AG04450 (cell line): ENCODE measurements at regions not wholly inside any gene's neighbourhood (a gene's known extent, or its start where the extent isn't known, plus 50 kb on each side); places are given as distances from the start of the nearest gene placed in this dataset.

Source experiments
- CTCF ChIA-PET: fragments of 300-600, 350-600 bp; formaldehyde crosslinking; extraction: SDS; loops from one replicate; lab custom pipeline; 2022; ENCODE audit warnings: antibody characterized with exemption, inconsistent platforms; lab: Charles Lee
- POLR2A ChIA-PET: fragments of 350-600 bp; formaldehyde crosslinking; extraction: SDS; loops from one replicate; lab custom pipeline; 2021; ENCODE audit warnings: antibody characterized with exemption, inconsistent platforms; lab: Yijun Ruan, JAX
- DNase-seq: peaks from one replicate; pipeline ENCODE4 v3.0.0-alpha.2; 2011; ENCODE audit warnings: low read depth, low spot score
- H3K27ac ChIP-seq: one replicate; pipeline ENCODE4 v1.5.1; 2012; ENCODE audit warnings: low read depth, low read length, control low read depth
- H3K27me3 ChIP-seq: one replicate; pipeline ENCODE4 v1.6.0; 2012; ENCODE audit warnings: low read length; ENCODE audit not compliant: control insufficient read depth, insufficient read depth
- H3K4me3 ChIP-seq: 2 replicates; pipeline ENCODE4 v1.5.1; 2011; ENCODE audit warnings: mild to moderate bottlenecking, low read depth, low read length, control low read depth
- H3K9me3 ChIP-seq: 2 replicates; pipeline ENCODE4 v1.5.1; 2012; ENCODE audit warnings: low read length; ENCODE audit not compliant: control insufficient read depth, insufficient read depth
- TF ChIP-seq, protein P1 (sequence below): IDR thresholded peaks from 2 replicates; pipeline ENCODE4 v1.5.1; 2011; ENCODE audit warnings: low read depth, low read length, control low read depth, inconsistent platforms

DNA sequence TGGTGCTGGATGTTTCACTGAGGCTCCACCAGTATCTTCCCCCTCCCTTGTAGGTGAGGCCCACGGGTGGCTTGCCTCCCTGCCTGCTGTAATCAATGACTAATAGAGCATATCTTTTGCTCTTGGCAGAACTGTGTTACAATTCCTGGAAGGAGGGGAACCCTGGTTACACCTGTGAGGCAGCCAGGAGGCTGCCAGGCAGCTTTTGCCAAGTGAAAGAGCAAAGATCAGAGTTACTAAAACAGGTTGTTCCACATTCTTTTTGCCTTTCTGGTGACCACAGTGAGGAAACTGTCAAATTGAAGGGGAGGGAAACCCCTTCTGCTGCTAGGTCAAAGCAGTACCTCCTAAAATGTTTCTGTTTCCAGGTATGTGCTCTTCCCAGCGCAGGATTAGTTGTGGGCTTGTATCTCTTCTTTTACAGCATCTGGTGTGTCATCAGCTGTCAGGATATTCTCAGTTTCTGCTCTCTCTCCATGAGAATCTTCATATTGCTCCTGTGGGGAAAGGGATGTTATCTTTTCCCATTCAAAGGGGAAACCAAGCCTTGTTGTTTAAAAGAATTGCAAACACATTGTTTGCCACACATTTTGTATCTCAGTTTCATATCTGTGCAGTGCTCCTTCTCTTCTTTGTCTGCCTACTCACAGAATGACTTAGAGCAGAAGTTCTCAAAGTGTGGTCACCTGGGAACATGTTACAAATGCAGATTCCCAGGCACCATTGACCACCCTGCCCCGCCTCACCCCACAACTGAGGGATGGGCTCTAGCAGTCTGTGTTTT lies 137.4 kb upstream of the UMPS start:
- POLR2A ChIA-PET = no interaction called here
- CTCF ChIA-PET = no interaction called here

DNA sequence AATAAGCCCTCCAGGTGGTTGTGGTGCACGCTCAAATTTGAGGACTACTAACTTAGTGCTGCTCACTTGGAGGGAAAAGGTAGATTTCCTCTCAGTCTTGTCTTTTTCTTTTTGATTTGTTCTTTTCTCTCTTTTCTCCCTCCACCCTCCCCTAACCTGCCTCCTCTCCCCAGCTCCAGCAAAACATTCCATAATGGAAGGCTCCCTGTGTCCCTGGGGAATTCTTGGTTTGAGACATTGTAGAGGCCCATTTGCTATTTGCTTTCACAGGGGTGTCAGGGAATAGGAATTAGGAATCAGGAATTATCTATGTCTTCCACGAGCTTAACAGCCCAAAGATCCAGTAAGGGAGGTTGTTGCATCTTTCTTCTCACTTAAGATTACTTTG lies 136.8 kb upstream of the UMPS start:
- H3K27ac ChIP-seq = no peak overlapping the region
- H3K4me3 ChIP-seq = no peak overlapping the region
- no peaks in the 10 kb centered on the region for H3K9me3 ChIP-seq
- peaks cover 21% of the 10 kb centered on the region for H3K27me3 ChIP-seq
- CTCF ChIA-PET = no interaction called here
- TF ChIP-seq, protein P1, sequence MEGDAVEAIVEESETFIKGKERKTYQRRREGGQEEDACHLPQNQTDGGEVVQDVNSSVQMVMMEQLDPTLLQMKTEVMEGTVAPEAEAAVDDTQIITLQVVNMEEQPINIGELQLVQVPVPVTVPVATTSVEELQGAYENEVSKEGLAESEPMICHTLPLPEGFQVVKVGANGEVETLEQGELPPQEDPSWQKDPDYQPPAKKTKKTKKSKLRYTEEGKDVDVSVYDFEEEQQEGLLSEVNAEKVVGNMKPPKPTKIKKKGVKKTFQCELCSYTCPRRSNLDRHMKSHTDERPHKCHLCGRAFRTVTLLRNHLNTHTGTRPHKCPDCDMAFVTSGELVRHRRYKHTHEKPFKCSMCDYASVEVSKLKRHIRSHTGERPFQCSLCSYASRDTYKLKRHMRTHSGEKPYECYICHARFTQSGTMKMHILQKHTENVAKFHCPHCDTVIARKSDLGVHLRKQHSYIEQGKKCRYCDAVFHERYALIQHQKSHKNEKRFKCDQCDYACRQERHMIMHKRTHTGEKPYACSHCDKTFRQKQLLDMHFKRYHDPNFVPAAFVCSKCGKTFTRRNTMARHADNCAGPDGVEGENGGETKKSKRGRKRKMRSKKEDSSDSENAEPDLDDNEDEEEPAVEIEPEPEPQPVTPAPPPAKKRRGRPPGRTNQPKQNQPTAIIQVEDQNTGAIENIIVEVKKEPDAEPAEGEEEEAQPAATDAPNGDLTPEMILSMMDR = no peak
- POLR2A ChIA-PET = no interaction called here
- no peak for DNase-seq

More for the DNA sequence above, 137.4 kb upstream of the UMPS start:
- H3K4me3 ChIP-seq = no peak overlapping the region
- H3K27ac ChIP-seq = no peak overlapping the region
- no peaks in the 10 kb centered on the region for H3K9me3 ChIP-seq
- peaks cover 25% of the 10 kb centered on the region for H3K27me3 ChIP-seq
- DNase-seq = no peak
- TF ChIP-seq, protein P1 = no peak

DNA sequence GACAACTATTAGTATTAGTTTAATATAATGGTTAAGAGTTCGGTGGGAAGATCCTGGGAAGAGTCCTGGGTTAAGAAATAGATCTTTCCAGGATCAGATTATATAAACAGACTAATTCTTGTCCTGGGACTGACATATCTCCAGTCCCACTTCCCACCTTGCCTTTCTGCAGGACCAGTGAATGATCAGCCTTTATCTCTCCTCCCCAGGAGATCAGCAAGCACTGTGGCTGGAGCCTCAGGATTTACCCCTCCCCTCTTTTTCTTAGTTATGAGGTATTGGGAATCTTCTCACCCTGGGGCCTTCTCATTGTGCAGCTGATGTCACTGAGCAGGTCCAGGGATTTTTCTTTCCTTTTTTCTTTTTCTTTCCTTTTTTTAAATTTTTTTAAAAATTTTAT lies 135.7 kb upstream of the UMPS start:
- no peak for DNase-seq
- Histone ChIP-seq H3K27me3 (peaks cover 21% of the 10 kb centered on the region), H3K27ac (no peak overlapping the region), H3K4me3 (no peak overlapping the region), H3K9me3 (no peaks in the 10 kb centered on the region)
- TF ChIP-seq, protein P1 = no peak
- CTCF ChIA-PET = no interaction called here
- POLR2A ChIA-PET = no interaction called here

DNA sequence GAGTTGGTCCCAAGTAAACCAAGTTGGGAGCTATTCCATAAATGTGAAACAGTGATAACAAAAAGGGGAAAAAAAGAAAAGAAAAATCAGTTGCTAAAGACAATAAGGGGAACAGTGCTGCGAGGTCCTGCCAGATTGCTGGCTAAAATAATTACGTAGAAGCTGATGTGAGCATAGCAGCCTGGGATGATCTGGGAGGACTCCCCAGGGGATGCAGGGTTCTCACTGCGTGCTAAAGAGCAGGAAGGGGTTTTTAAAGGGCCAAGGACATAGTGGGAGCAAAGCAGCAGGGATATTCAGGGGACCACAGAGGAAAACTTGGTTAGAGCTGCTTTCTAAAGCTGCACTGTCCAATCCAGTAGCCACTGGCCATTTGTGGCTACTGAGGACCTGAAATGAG lies 133.0 kb upstream of the UMPS start:
- TF ChIP-seq, protein P1 = no peak
- no peak for DNase-seq
- H3K27me3 ChIP-seq = peaks cover 16% of the 10 kb centered on the region
- ChIA-PET POLR2A (no interaction called here), CTCF (interaction anchor here (0.7 kb wide), 1 partner anchor 92 kb away, joined by 3 read pairs; no protein-coding TSS in a partner anchor)
- H3K9me3 ChIP-seq = no peaks in the 10 kb centered on the region
- no peak overlapping the region for H3K27ac ChIP-seq
- H3K4me3 ChIP-seq = no peak overlapping the region

DNA sequence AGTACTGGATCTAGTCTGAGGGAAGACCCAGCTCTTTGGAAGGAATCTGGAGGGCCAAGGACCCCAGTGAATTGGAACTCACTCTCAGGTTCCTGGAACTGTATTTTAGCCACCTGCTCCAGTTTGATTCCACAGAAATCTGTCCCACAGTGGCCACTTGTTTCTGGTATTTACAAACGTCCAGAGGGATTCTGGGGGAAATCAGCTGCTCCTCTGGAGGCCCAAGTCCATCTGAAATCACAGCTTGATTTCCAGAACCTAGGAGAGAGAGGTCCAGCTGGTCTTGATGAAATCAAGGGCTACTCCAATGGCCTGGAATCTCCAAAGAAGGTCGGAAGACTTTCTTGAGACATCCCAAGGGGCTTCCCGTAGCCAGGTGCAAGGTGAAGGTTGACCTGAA lies 132.3 kb upstream of the UMPS start:
- no peak for DNase-seq
- ChIA-PET CTCF (interaction anchor here (0.7 kb wide), 1 partner anchor 91 kb away, joined by 3 read pairs; no protein-coding TSS in a partner anchor), POLR2A (no interaction called here)
- TF ChIP-seq, protein P1 = no peak
- Histone ChIP-seq H3K4me3 (no peak overlapping the region), H3K9me3 (no peaks in the 10 kb centered on the region), H3K27ac (no peak overlapping the region), H3K27me3 (peaks cover 12% of the 10 kb centered on the region)
